WTC11 (cell line): ENCODE measurements at regions not wholly inside any gene's neighbourhood (a gene's known extent, or its start where the extent isn't known, plus 50 kb on each side); places are given as distances from the start of the nearest gene placed in this dataset.

Experiments used
- SOX15 ChIP-seq: fragments of 250-450 bp; sonication (Bioruptor Pico); IDR thresholded peaks from 2 replicates; pipeline ENCODE4 v1.9.0; 2021; ENCODE audit warnings: mild to moderate bottlenecking
- TP53 ChIP-seq: sonication (generic); formaldehyde crosslinking; IDR thresholded peaks from 2 replicates; pipeline ENCODE4 v1.8.1; 2023; ENCODE audit warnings: mild to moderate bottlenecking, missing genetic modification reagents
- TF ChIP-seq, protein P1 (sequence below): sonication (generic); formaldehyde crosslinking; IDR thresholded peaks from 2 replicates; pipeline ENCODE4 v1.8.1; 2022; ENCODE audit warnings: low read depth, missing genetic modification reagents, borderline replicate concordance
- TF ChIP-seq, protein P2 (sequence below): sonication (generic); formaldehyde crosslinking; IDR thresholded peaks from 2 replicates; pipeline ENCODE4 v1.8.1; 2023; ENCODE audit warnings: mild to moderate bottlenecking, moderate library complexity, missing genetic modification reagents
- TF ChIP-seq, protein P3 (sequence below): fragments of 200-600 bp; IDR thresholded peaks from 2 replicates; pipeline ENCODE4 v1.8.0; 2022; ENCODE audit warnings: antibody characterized with exemption

DNA sequence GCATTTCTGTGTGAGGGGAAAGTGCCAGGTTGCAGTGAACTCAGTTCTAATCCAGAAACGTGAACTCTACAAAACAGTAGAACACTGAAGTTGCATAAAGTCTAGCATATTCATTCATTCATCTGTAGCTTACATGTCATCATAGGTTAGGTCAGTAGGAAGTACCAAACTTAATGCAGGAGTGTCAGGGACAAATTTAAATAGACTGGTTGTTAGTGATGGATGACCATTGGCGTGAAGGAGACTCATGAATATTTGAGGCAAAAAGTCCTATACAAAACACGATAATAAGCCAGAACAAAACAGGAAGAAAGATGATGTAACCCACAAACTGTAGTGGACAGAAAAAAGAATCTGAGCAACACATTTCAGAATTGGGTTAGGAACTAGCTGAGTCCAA, 592.8 kb upstream of the PCDH10 start:
- TF ChIP-seq, protein P1, sequence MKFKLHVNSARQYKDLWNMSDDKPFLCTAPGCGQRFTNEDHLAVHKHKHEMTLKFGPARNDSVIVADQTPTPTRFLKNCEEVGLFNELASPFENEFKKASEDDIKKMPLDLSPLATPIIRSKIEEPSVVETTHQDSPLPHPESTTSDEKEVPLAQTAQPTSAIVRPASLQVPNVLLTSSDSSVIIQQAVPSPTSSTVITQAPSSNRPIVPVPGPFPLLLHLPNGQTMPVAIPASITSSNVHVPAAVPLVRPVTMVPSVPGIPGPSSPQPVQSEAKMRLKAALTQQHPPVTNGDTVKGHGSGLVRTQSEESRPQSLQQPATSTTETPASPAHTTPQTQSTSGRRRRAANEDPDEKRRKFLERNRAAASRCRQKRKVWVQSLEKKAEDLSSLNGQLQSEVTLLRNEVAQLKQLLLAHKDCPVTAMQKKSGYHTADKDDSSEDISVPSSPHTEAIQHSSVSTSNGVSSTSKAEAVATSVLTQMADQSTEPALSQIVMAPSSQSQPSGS (CRISPR knock-in tag), result no peak
- TF ChIP-seq, protein P2, sequence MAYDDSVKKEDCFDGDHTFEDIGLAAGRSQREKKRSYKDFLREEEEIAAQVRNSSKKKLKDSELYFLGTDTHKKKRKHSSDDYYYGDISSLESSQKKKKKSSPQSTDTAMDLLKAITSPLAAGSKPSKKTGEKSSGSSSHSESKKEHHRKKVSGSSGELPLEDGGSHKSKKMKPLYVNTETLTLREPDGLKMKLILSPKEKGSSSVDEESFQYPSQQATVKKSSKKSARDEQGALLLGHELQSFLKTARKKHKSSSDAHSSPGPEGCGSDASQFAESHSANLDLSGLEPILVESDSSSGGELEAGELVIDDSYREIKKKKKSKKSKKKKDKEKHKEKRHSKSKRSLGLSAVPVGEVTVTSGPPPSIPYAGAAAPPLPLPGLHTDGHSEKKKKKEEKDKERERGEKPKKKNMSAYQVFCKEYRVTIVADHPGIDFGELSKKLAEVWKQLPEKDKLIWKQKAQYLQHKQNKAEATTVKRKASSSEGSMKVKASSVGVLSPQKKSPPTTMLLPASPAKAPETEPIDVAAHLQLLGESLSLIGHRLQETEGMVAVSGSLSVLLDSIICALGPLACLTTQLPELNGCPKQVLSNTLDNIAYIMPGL (CRISPR knock-in tag), result no peak
- TF ChIP-seq, protein P3, sequence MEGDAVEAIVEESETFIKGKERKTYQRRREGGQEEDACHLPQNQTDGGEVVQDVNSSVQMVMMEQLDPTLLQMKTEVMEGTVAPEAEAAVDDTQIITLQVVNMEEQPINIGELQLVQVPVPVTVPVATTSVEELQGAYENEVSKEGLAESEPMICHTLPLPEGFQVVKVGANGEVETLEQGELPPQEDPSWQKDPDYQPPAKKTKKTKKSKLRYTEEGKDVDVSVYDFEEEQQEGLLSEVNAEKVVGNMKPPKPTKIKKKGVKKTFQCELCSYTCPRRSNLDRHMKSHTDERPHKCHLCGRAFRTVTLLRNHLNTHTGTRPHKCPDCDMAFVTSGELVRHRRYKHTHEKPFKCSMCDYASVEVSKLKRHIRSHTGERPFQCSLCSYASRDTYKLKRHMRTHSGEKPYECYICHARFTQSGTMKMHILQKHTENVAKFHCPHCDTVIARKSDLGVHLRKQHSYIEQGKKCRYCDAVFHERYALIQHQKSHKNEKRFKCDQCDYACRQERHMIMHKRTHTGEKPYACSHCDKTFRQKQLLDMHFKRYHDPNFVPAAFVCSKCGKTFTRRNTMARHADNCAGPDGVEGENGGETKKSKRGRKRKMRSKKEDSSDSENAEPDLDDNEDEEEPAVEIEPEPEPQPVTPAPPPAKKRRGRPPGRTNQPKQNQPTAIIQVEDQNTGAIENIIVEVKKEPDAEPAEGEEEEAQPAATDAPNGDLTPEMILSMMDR, result no peak
- TF ChIP-seq SOX15 (CRISPR knock-in tag) (no peak), TP53 (CRISPR knock-in tag) (no peak)
